GM19463 (cell line): ENCODE measurements at regions not wholly inside any gene's neighbourhood (a gene's known extent, or its start where the extent isn't known, plus 50 kb on each side); places are given as distances from the start of the nearest gene placed in this dataset.
"Not testable (repeated sequence)": the region's sequence is repeated elsewhere in the genome, so short reads cannot be mapped to it uniquely, and the experiment has no call there.

ENCODE experiments used
- ATAC-seq: cut with Tn5 transposase; IDR thresholded peaks from one replicate; pipeline ENCODE4 v1.9.1; 2021; ENCODE audit warnings: mild to moderate bottlenecking, moderate library complexity; ENCODE audit not compliant: unreplicated experiment

- ATAC-seq = no peak
Measured at GRCh38 chr4:188911707-188912106, 772.5 kb downstream of the TRIML1 start.

GRCh38 chr4:188915175-188915574, 775.9 kb downstream of the TRIML1 start:
- ATAC-seq = no peak

GRCh38 chr4:188918787-188919186, 779.5 kb downstream of the TRIML1 start:
- no peak for ATAC-seq

- no peak for ATAC-seq
Measured at GRCh38 chr4:188930822-188931221, 791.6 kb downstream of the TRIML1 start.

GRCh38 chr4:188934320-188934962, 795.2 kb downstream of the TRIML1 start:
- no peak for ATAC-seq

GRCh38 chr4:188941524-188942119, 802.4 kb downstream of the TRIML1 start:
- ATAC-seq = no peak

- ATAC-seq = no peak
Measured at GRCh38 chr4:188942606-188943005, 803.4 kb downstream of the TRIML1 start.

- no peak for ATAC-seq
Measured at GRCh38 chr4:188949596-188949995, 810.4 kb downstream of the TRIML1 start.

- ATAC-seq = no peak
Measured at GRCh38 chr4:188955066-188955465, 815.8 kb downstream of the TRIML1 start.

GRCh38 chr4:188956566-188956965, 817.3 kb downstream of the TRIML1 start:
- no peak for ATAC-seq

GRCh38 chr4:188958346-188958745, 819.1 kb downstream of the TRIML1 start:
- no peak for ATAC-seq

GRCh38 chr4:188959424-188959823, 820.2 kb downstream of the TRIML1 start:
- no peak for ATAC-seq

- no peak for ATAC-seq
Measured at GRCh38 chr4:188960411-188961093, 821.3 kb downstream of the TRIML1 start.

- no peak for ATAC-seq
Measured at GRCh38 chr4:188971125-188971524, 831.9 kb downstream of the TRIML1 start.

GRCh38 chr4:188975271-188975670, 836.0 kb downstream of the TRIML1 start:
- no peak for ATAC-seq

GRCh38 chr4:188976644-188977115, 837.4 kb downstream of the TRIML1 start:
- ATAC-seq = no peak

- ATAC-seq = not testable (repeated sequence)
Measured at GRCh38 chr4:188977232-188977631, 838.0 kb downstream of the TRIML1 start.

- ATAC-seq = no peak
Measured at GRCh38 chr4:188984518-188984917, 845.3 kb downstream of the TRIML1 start.

GRCh38 chr4:188986271-188986689, 847.0 kb downstream of the TRIML1 start:
- ATAC-seq = no peak

GRCh38 chr4:188987011-188987410, 847.8 kb downstream of the TRIML1 start:
- no peak for ATAC-seq

- no peak for ATAC-seq
Measured at GRCh38 chr4:188988131-188988530, 848.9 kb downstream of the TRIML1 start.

- ATAC-seq = no peak
Measured at GRCh38 chr4:188989371-188989770, 850.1 kb downstream of the TRIML1 start.
